Aorta (tissue), 5 donors: ENCODE measurements at regions not wholly inside any gene's neighbourhood (a gene's known extent, or its start where the extent isn't known, plus 50 kb on each side); places are given as distances from the start of the nearest gene placed in this dataset.

Experiments used
- ATAC-seq: fragments of 200-7000 bp; cut with Tn5 transposase; one replicate; pipeline ENCODE4 v1.9.1; 2022; ENCODE audit warnings: moderate library complexity; ENCODE audit not compliant: low FRiP score
- DNase-seq, 2 donors: peaks; one replicate each; pipeline ENCODE4 v3.0.0-alpha.2; 2020
- H3K27ac ChIP-seq, 2 donors: one replicate each; pipeline ENCODE4 v1.5.1; 2013; ENCODE audit warnings: low read length in 2 of 2, mild to moderate bottlenecking in 2 of 2, moderate library complexity in 2 of 2, control low read depth in 1 of 2, inconsistent platforms in 1 of 2, low read depth in 1 of 2
- H3K27me3 ChIP-seq, 2 donors: one replicate each; pipeline ENCODE4 v1.6.1; 2013; ENCODE audit warnings: control low read depth in 1 of 2, low read length in 1 of 2, mild to moderate bottlenecking in 1 of 2, moderate library complexity in 1 of 2; ENCODE audit not compliant: insufficient read depth in 2 of 2, control insufficient read depth in 1 of 2
- H3K36me3 ChIP-seq, 2 donors: one replicate each; pipeline ENCODE4 v1.6.1; 2013; ENCODE audit warnings: control low read depth in 1 of 2, low read length in 1 of 2, mild to moderate bottlenecking in 1 of 2; ENCODE audit not compliant: insufficient read depth in 2 of 2, control insufficient read depth in 1 of 2
- H3K4me1 ChIP-seq, 2 donors: one replicate each; pipeline ENCODE4 v1.6.1; 2013; ENCODE audit warnings: low read length in 2 of 2, control low read depth in 1 of 2, mild to moderate bottlenecking in 1 of 2, moderate library complexity in 1 of 2; ENCODE audit not compliant: insufficient read depth in 2 of 2, control insufficient read depth in 1 of 2
- H3K4me3 ChIP-seq, 2 donors: one replicate each; pipeline ENCODE4 v1.5.1; 2013; ENCODE audit warnings: low read length in 2 of 2, control low read depth in 1 of 2, mild to moderate bottlenecking in 1 of 2
- H3K9me3 ChIP-seq: one replicate; pipeline ENCODE4 v1.6.1; 2013; ENCODE audit warnings: mild to moderate bottlenecking, low read length; ENCODE audit not compliant: control insufficient read depth
- WGBS, 2 donors: extraction: QIAGEN DNeasy Blood & Tissue Kit; methylation state at CpG; one replicate each; pipeline ENCODE4 v1.1.7; 2013; 5-methylcytosine and 5-hydroxymethylcytosine counted together
- intact Hi-C, 2 donors: fragments of 100-400 bp; cut with DNase I; formaldehyde crosslinking; loops; one replicate each; pipeline versions ENCODE4 v1.14.2 to v1.15.0; 2022
- donor health status: healthy with polysubstance abuse.
- donor health status: Bipolar disorder and iron deficiency.
- donor health status: DM: no; HTN: no; CAD: no.
- donor health status: DM: no; HTN: no; CAD: no.
- donor health status: DM: yes; HTN: yes; CAD: no.

GRCh38 chr1:235925016-235925415, 58.3 kb upstream of the LYST start:
- Histone ChIP-seq H3K27ac (no peak overlapping the region), H3K9me3 (no peaks in the 10 kb centered on the region), H3K4me3 (no peak overlapping the region), H3K4me1 (no peaks in the 10 kb centered on the region), H3K27me3 (no peaks in the 10 kb centered on the region), H3K36me3 (no peaks in the 10 kb centered on the region)
- DNase-seq = no peak
- ATAC-seq = no peak
- intact Hi-C loops = no loop called here
- 90 to 92% methylated on average over 5 of the region's 5 CpGs for WGBS, 2 donors

- intact Hi-C loops = no loop called here
- Histone ChIP-seq H3K4me1 (no peaks in the 10 kb centered on the region), H3K27me3 (no peaks in the 10 kb centered on the region), H3K4me3 (no peak overlapping the region), H3K9me3 (no peaks in the 10 kb centered on the region), H3K36me3 (no peaks in the 10 kb centered on the region), H3K27ac (no peak overlapping the region)
- ATAC-seq = no peak
- WGBS, 2 donors = 31% methylated on average over 6 of the region's 6 CpGs
- no peak for DNase-seq
Measured at GRCh38 chr1:235923466-235924021, 56.8 kb upstream of the LYST start.

DNA sequence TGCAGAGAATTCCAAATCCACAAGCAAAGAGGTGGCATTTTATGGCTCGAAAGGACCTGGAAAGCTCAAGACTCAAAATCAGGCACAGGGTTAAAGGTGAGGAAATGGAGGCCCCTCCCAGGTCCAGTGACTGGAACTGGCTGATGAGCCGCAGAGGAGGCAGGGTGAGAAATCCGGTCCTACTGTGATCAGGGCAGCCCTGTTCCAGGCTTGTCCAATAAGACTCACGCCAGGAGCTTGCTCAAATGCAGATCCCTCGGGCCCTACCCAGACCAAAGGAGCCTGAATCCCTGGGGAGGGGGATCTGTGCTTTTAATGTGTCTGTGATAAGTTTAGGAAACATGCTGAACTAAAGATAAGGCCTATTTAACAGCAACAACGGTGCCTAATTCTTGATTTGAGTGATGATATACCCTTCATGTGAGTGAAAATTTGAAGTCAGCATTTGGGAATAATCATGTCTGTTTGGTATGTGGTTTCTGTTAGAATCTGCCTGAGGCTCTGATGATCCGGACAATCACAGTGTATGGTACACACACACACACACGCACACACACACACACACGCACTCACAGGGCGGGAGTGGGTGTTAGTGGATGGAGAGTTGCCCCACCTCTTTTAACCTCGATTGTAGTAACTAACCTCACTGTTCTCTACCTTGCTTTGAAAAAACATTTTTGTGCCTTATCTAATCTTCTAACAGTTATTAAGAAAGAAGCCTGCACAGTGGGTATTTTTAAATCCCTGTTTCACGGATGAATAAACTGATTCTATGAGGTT, 54.1 kb upstream of the LYST start:
- WGBS, 2 donors = 70 to 79% methylated on average over 12 of the region's 12 CpGs
- H3K9me3 ChIP-seq = no peaks in the 10 kb centered on the region
- ATAC-seq (no peak), DNase-seq (no peak)
- H3K4me3 ChIP-seq = no peak overlapping the region
- peaks cover 0 to 2% of the 10 kb centered on the region in 2 donors for H3K4me1 ChIP-seq
- intact Hi-C loops = no loop called here
- H3K36me3 ChIP-seq = no peaks in the 10 kb centered on the region
- no peaks in the 10 kb centered on the region for H3K27me3 ChIP-seq
- no peak overlapping the region for H3K27ac ChIP-seq

- H3K36me3 ChIP-seq = no peaks in the 10 kb centered on the region
- peaks cover 0 to 2% of the 10 kb centered on the region in 2 donors for H3K4me1 ChIP-seq
- no peak overlapping the region for H3K27ac ChIP-seq
- intact Hi-C loops = no loop called here
- no peaks in the 10 kb centered on the region for H3K9me3 ChIP-seq
- ATAC-seq (no peak), DNase-seq (no peak)
- 87 to 88% methylated on average over 5 of the region's 5 CpGs for WGBS, 2 donors
- H3K27me3 ChIP-seq = no peaks in the 10 kb centered on the region
- H3K4me3 ChIP-seq = no peak overlapping the region
Measured at GRCh38 chr1:235919833-235920441, 53.2 kb upstream of the LYST start.

DNA sequence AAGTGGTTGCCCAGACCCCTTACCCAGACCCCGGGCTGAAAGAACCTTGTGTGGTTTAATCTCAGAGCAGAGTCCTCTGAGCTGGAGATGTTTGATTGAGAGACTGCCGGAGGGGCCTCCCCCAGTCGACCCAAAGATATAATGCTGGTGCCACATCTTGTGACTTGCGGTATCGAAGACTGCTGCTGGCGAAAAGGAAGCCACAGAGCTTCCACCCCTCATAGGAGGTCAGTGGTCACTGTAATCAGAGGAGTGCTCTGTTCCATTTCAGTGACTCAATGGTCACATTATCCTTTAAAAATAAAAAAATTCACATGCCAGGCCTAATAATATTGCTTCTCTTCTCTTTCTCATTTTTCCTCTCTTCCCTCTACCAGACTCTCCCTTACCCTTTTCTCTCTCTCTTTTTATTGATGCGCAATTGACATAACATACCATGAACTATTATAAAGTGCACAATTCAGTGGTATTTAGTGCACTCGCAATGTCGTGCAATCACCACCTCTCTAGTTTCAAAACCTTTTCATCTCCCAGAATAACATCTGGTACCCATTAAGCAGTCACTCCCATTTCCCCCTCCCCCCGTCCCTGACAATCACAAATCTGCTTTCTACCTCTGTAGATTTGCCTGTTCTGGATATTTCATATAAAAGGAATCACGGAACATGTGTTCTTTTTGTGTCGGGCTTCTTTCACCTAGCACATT, 52.6 kb upstream of the LYST start:
- 88 to 89% methylated on average over 12 of the region's 12 CpGs for WGBS, 2 donors
- Histone ChIP-seq H3K27ac (no peak overlapping the region), H3K27me3 (no peaks in the 10 kb centered on the region), H3K36me3 (no peaks in the 10 kb centered on the region), H3K4me1 (peaks cover 0 to 2% of the 10 kb centered on the region in 2 donors), H3K4me3 (no peak overlapping the region), H3K9me3 (no peaks in the 10 kb centered on the region)
- intact Hi-C loops = no loop called here
- no peak for ATAC-seq
- DNase-seq = no peak

DNA sequence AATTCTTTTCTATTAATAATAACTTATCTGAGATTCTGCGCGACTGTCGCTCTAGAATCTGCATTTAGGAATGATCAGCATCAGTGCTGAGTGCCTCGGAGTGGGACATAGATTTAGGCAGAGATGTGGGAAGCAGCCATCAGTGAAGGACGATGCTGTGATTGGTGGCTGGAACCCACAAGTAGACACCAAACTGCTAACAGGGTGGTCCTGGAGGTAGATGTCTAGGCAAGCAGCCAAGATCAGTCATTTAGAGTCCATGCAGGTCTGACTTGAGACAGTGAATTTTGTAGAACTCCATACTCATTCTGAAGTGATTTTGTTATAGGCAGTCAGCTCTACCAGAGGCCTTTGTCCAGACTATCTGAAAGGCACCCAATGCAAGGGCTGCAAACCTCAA, 51.8 kb upstream of the LYST start:
- DNase-seq (no peak), ATAC-seq (no peak)
- Histone ChIP-seq H3K27ac (peak overlapping the region in 1 of 2 donors; percentile 22), H3K27me3 (no peaks in the 10 kb centered on the region), H3K4me1 (peaks cover 0 to 2% of the 10 kb centered on the region in 2 donors), H3K4me3 (no peak overlapping the region), H3K9me3 (no peaks in the 10 kb centered on the region), H3K36me3 (no peaks in the 10 kb centered on the region)
- WGBS, 2 donors = 84 to 88% methylated on average over 5 of the region's 5 CpGs
- intact Hi-C loops = no loop called here

DNA sequence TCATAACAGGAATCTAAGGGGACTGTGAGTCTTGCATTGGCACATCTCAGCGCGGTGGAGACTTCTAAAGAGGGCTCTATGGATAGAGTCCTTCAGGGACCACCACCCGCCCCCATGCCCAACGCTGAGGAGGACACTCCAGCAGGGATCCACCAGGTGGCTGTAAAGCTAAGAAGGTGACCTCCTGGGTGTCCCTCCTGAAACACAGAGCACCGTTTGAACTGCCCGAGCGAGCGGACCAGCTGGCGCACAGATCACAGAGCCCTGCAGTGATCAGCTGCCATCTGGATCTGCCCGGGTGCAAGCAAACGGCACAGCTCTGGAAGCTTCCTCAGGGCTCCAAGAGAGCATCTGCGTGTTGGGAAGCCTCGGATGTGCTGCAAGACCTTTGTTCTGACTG, 51.3 kb upstream of the LYST start:
- intact Hi-C loops = no loop called here
- Histone ChIP-seq H3K9me3 (no peaks in the 10 kb centered on the region), H3K4me1 (peaks cover 0 to 2% of the 10 kb centered on the region in 2 donors), H3K27me3 (no peaks in the 10 kb centered on the region), H3K36me3 (no peaks in the 10 kb centered on the region), H3K4me3 (no peak overlapping the region), H3K27ac (peak overlapping the region in 1 of 2 donors; percentile 56)
- WGBS, 2 donors = 87 to 91% methylated on average over 13 of the region's 13 CpGs
- DNase-seq = no peak
- peak; percentile 27 for ATAC-seq

DNA sequence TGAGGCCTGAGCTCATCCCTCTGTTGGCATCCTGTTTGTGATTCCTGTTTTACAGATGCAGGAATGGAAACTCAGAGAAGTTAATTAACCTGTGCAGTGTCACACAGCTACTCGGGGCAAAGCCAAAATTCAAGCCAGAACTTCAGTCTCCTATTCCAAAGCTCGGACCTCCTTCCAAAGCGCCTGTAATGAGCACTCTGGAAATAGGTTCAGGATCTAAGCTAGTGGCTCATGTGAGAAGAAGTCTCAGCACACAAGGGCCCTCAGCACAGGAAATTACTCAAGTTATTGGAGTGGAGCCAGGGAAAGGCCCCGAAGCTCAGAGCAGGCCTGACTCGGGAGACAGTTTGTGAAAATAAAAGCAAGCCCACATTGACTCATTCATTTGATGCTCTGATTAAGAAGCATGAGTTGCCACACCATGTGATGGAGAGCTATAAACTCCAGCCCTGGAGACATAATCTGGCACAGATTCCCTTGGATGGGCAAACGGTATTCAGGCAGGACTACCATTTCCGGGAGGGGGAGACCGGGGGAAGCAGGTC, 50.6 kb upstream of the LYST start:
- Histone ChIP-seq H3K4me1 (peaks cover 0 to 2% of the 10 kb centered on the region in 2 donors), H3K36me3 (no peaks in the 10 kb centered on the region), H3K9me3 (no peaks in the 10 kb centered on the region), H3K27me3 (no peaks in the 10 kb centered on the region), H3K4me3 (no peak overlapping the region), H3K27ac (peak overlapping the region; percentile 23 to 88)
- ATAC-seq = peak; percentile 93
- intact Hi-C loops = no loop called here
- peak; percentile 77 to 84 for DNase-seq
- 1 to 3% methylated on average over 8 of the region's 8 CpGs for WGBS, 2 donors
